H9 (cell line): ENCODE measurements at regions not wholly inside any gene's neighbourhood (a gene's known extent, or its start where the extent isn't known, plus 50 kb on each side); places are given as distances from the start of the nearest gene placed in this dataset.

Experiments used
- DNase-seq: peaks from one replicate; pipeline ENCODE4 v3.0.0-alpha.2; 2017
- H2AFZ ChIP-seq: one replicate; pipeline ENCODE4 v1.6.1; 2013; ENCODE audit warnings: mild to moderate bottlenecking, low read length, control low read depth, moderate library complexity
- H2AK5ac ChIP-seq: 2 replicates; pipeline ENCODE4 v1.6.1; 2013; ENCODE audit warnings: low read length, control low read depth, mixed read lengths; ENCODE audit not compliant: insufficient read length
- H2BK120ac ChIP-seq: one replicate; pipeline ENCODE4 v1.6.1; 2013; ENCODE audit warnings: low read depth, mild to moderate bottlenecking, low read length, control low read depth, inconsistent platforms; ENCODE audit not compliant: poor library complexity, severe bottlenecking
- H2BK12ac ChIP-seq: 2 replicates; pipeline ENCODE4 v1.6.1; 2013; ENCODE audit warnings: low read length, control low read depth, mixed read lengths, low read depth; ENCODE audit not compliant: insufficient read length
- H2BK15ac ChIP-seq: 2 replicates; pipeline ENCODE4 v1.6.1; 2013; ENCODE audit warnings: low read depth, low read length, control low read depth
- H2BK20ac ChIP-seq: one replicate; pipeline ENCODE4 v1.6.1; 2013; ENCODE audit warnings: low read depth, mild to moderate bottlenecking, low read length, control low read depth, inconsistent platforms; ENCODE audit not compliant: poor library complexity, severe bottlenecking
- H2BK5ac ChIP-seq: 2 replicates; pipeline ENCODE4 v1.6.1; 2013; ENCODE audit warnings: low read length, control low read depth, mixed read lengths; ENCODE audit not compliant: insufficient read length
- H3K14ac ChIP-seq: 2 replicates; pipeline ENCODE4 v1.6.1; 2013; ENCODE audit warnings: low read length, control low read depth; ENCODE audit not compliant: insufficient read depth
- H3K18ac ChIP-seq: 2 replicates; pipeline ENCODE4 v1.6.1; 2013; ENCODE audit warnings: low read depth, mild to moderate bottlenecking, mixed read lengths, low read length, control low read depth; ENCODE audit not compliant: insufficient read length
- H3K23ac ChIP-seq: 2 replicates; pipeline ENCODE4 v1.6.1; 2013; ENCODE audit warnings: low read length, control low read depth, mixed read lengths, low read depth; ENCODE audit not compliant: insufficient read length
- H3K23me2 ChIP-seq: 2 replicates; pipeline ENCODE4 v1.6.1; 2013; ENCODE audit warnings: low read depth, mild to moderate bottlenecking, mixed read lengths, low read length, control low read depth; ENCODE audit not compliant: insufficient read length, poor library complexity, severe bottlenecking
- H3K27ac ChIP-seq: 2 replicates; pipeline ENCODE4 v1.5.1; 2013; ENCODE audit warnings: low read length, control low read depth, mixed read lengths, low read depth; ENCODE audit not compliant: insufficient read length
- H3K27me3 ChIP-seq: 2 replicates; pipeline ENCODE4 v1.6.1; 2013; ENCODE audit warnings: low read length, control low read depth, inconsistent platforms; ENCODE audit not compliant: insufficient read depth
- H3K4ac ChIP-seq: 2 replicates; pipeline ENCODE4 v1.6.1; 2013; ENCODE audit warnings: low read depth, mild to moderate bottlenecking, control low read depth, inconsistent platforms, low read length, moderate library complexity
- H3K4me1 ChIP-seq: 2 replicates; pipeline ENCODE4 v1.6.1; 2013; ENCODE audit warnings: low read length, control low read depth, inconsistent platforms; ENCODE audit not compliant: insufficient read depth
- H3K4me2 ChIP-seq: 2 replicates; pipeline ENCODE4 v1.6.1; 2013; ENCODE audit warnings: low read length, control low read depth, mixed read lengths; ENCODE audit not compliant: insufficient read length, insufficient read depth
- H3K56ac ChIP-seq: 2 replicates; pipeline ENCODE4 v1.6.1; 2013; ENCODE audit warnings: low read depth, mild to moderate bottlenecking, mixed read lengths, low read length, control low read depth; ENCODE audit not compliant: insufficient read length
- H3K79me1 ChIP-seq: 2 replicates; pipeline ENCODE4 v1.6.1; 2013; ENCODE audit warnings: low read depth, mild to moderate bottlenecking, moderate library complexity, low read length, control low read depth, inconsistent platforms; ENCODE audit not compliant: insufficient read depth, poor library complexity, severe bottlenecking
- H3K79me2 ChIP-seq: 2 replicates; pipeline ENCODE4 v1.6.1; 2013; ENCODE audit warnings: low read length, control low read depth, inconsistent platforms; ENCODE audit not compliant: insufficient read depth
- H3K9ac ChIP-seq: 2 replicates; pipeline ENCODE4 v1.6.1; 2013; ENCODE audit warnings: low read length, control low read depth, mixed read lengths; ENCODE audit not compliant: insufficient read length; ENCODE audit errors: extremely low read depth
- H3K9me3 ChIP-seq: one replicate; pipeline ENCODE4 v1.6.1; 2013; ENCODE audit warnings: low read depth, low read length, inconsistent platforms; ENCODE audit not compliant: control insufficient read depth
- H3T11ph ChIP-seq: one replicate; pipeline ENCODE4 v1.6.1; 2013; ENCODE audit warnings: mild to moderate bottlenecking, low read length, control low read depth, inconsistent platforms
- H4K20me1 ChIP-seq: one replicate; pipeline ENCODE4 v1.6.1; 2013; ENCODE audit not compliant: control insufficient read depth, insufficient read length, insufficient read depth
- H4K5ac ChIP-seq: 2 replicates; pipeline ENCODE4 v1.6.1; 2013; ENCODE audit warnings: low read depth, mild to moderate bottlenecking, mixed read lengths, low read length, control low read depth; ENCODE audit not compliant: insufficient read length
- H4K8ac ChIP-seq: replicated peaks from 2 replicates; pipeline ENCODE4 v1.6.1; 2013; ENCODE audit warnings: low read length, control low read depth, mixed read lengths, low read depth; ENCODE audit not compliant: insufficient read length
- H4K91ac ChIP-seq: 2 replicates; pipeline ENCODE4 v1.6.1; 2013; ENCODE audit warnings: low read depth, mild to moderate bottlenecking, moderate library complexity, mixed read lengths, low read length, control low read depth; ENCODE audit not compliant: insufficient read length
- H3K27ac Mint-ChIP-seq, 3 experiments: 2 replicates in 2 of 3; 3 replicates in 1 of 3; pipeline ENCODE4 v1.8.0; 2020 to 2021; ENCODE audit warnings: mixed read lengths in 3 of 3, mild to moderate bottlenecking in 1 of 3, moderate library complexity in 1 of 3
- H3K27me3 Mint-ChIP-seq: 2 replicates; pipeline ENCODE4 v1.8.0; 2021; ENCODE audit warnings: low read depth, mild to moderate bottlenecking, moderate library complexity, mixed read lengths
- H3K36me3 Mint-ChIP-seq, 3 experiments: 2 replicates in 2 of 3; 3 replicates in 1 of 3; pipeline ENCODE4 v1.8.0; 2020 to 2021; ENCODE audit warnings: low read depth in 3 of 3, mixed read lengths in 3 of 3; ENCODE audit not compliant: insufficient read depth in 1 of 3
- H3K4me1 Mint-ChIP-seq, 2 experiments: 2 replicates each; pipeline ENCODE4 v1.8.0; 2020; ENCODE audit warnings: mixed read lengths in 2 of 2
- H3K4me3 Mint-ChIP-seq, 2 experiments: 2 replicates in 1 of 2; 3 replicates in 1 of 2; pipeline ENCODE4 v1.8.0; 2020 to 2021; ENCODE audit warnings: mild to moderate bottlenecking in 2 of 2, mixed read lengths in 2 of 2, moderate library complexity in 1 of 2
- H3K9me3 Mint-ChIP-seq, 2 experiments: 2 replicates in 1 of 2; 3 replicates in 1 of 2; pipeline ENCODE4 v1.8.0; 2020; ENCODE audit warnings: mild to moderate bottlenecking in 2 of 2, mixed read lengths in 2 of 2, moderate library complexity in 1 of 2
- WGBS: extraction: QIAGEN DNeasy Blood & Tissue Kit; methylation state at CpG from one replicate; pipeline ENCODE4 v1.1.7; 2013; ENCODE audit warnings: missing lambda C conversion rate, low lambda C conversion rate, mixed read lengths; ENCODE audit not compliant: insufficient read length; ENCODE audit errors: extremely low coverage; 5-methylcytosine and 5-hydroxymethylcytosine counted together
- TF ChIP-seq, protein P1 (sequence below): fragments of 200-600 bp; sonication (generic); conservative IDR thresholded peaks from 3 replicates; pipeline ENCODE4 v1.8.0; 2021; ENCODE audit warnings: antibody characterized with exemption, mild to moderate bottlenecking

DNA sequence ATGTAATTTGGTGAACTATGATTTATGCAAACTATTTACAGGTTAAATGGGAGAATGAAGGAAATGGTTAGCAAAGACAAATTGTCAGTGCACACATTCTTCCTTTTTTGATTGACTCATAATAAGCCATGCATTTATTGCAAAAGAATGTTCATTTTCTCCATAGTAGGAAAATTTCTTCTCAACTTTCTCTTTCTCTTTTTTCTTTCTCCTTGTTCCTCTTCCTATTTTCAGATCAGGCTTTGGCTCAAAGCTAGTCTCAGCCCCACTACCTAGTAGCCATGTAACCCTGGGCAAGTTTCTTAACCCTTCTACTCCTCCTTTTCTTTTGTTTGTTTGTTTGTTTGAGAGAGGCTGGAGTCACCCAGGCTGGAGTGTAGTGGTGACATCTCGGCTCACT is 156.6 kb downstream of the PIK3R1 start:
- Histone ChIP-seq H3K23ac (no peak overlapping the region), H3K9ac (no peak overlapping the region), H3K4me2 (no peak overlapping the region), H2AFZ (no peak overlapping the region), H2BK20ac (no peak overlapping the region), H2AK5ac (no peak overlapping the region), H3K27me3 (no peaks in the 10 kb centered on the region), H2BK15ac (no peak overlapping the region), H2BK120ac (no peak overlapping the region), H3K23me2 (no peaks in the 10 kb centered on the region), H3T11ph (no peak overlapping the region), H3K4ac (no peak overlapping the region), H2BK12ac (no peak overlapping the region), H3K27ac (no peak overlapping the region), H4K20me1 (no peaks in the 10 kb centered on the region), H3K14ac (no peak overlapping the region), H3K9me3 (no peaks in the 10 kb centered on the region), H3K4me1 (no peaks in the 10 kb centered on the region), H3K56ac (no peak overlapping the region), H2BK5ac (no peak overlapping the region), H4K8ac (no peak overlapping the region), H3K18ac (no peak overlapping the region), H4K91ac (no peak overlapping the region), H3K79me1 (no peaks in the 10 kb centered on the region), H4K5ac (no peak overlapping the region), H3K79me2 (no peaks in the 10 kb centered on the region)
- H3K4me1 Mint-ChIP-seq, result 0 out of 4 replicates have a peak, but pooled peaks cover 0 to 3% of the 10 kb centered on the region in 2 experiments
- H3K27me3 Mint-ChIP-seq, result no peaks in the 10 kb centered on the region
- H3K36me3 Mint-ChIP-seq, result peaks cover 0 to 10% (median 0%) of the 10 kb centered on the region in 3 experiments; a peak in 3 of 7 replicates
- H3K27ac Mint-ChIP-seq, result peak overlapping the region in 1 of 3 experiments; percentile 53; a peak in 1 of 7 replicates
- peaks cover 5% of the 10 kb centered on the region in 2 experiments; a peak in 3 of 5 replicates for H3K9me3 Mint-ChIP-seq
- no peak for DNase-seq
- no peak overlapping the region for H3K4me3 Mint-ChIP-seq
- no CpG with 5 or more reads among the region's 1 CpG for WGBS
- TF ChIP-seq, protein P1, sequence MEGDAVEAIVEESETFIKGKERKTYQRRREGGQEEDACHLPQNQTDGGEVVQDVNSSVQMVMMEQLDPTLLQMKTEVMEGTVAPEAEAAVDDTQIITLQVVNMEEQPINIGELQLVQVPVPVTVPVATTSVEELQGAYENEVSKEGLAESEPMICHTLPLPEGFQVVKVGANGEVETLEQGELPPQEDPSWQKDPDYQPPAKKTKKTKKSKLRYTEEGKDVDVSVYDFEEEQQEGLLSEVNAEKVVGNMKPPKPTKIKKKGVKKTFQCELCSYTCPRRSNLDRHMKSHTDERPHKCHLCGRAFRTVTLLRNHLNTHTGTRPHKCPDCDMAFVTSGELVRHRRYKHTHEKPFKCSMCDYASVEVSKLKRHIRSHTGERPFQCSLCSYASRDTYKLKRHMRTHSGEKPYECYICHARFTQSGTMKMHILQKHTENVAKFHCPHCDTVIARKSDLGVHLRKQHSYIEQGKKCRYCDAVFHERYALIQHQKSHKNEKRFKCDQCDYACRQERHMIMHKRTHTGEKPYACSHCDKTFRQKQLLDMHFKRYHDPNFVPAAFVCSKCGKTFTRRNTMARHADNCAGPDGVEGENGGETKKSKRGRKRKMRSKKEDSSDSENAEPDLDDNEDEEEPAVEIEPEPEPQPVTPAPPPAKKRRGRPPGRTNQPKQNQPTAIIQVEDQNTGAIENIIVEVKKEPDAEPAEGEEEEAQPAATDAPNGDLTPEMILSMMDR, result no peak
